HEK293T (cell line): ENCODE measurements at regions not wholly inside any gene's neighbourhood (a gene's known extent, or its start where the extent isn't known, plus 50 kb on each side); places are given as distances from the start of the nearest gene placed in this dataset.
"Not testable (repeated sequence)": the region's sequence is repeated elsewhere in the genome, so short reads cannot be mapped to it uniquely, and the experiment has no call there.

Experiments used
- FOXK2 ChIP-seq: fragments of 450-650 bp; IDR thresholded peaks from 2 replicates; pipeline ENCODE4 v1.6.1; 2016; ENCODE audit warnings: mild to moderate bottlenecking
- L3MBTL2 ChIP-seq: fragments of 450-650 bp; conservative IDR thresholded peaks from 2 replicates; pipeline ENCODE4 v1.6.1; 2016; ENCODE audit warnings: mild to moderate bottlenecking
- TARDBP ChIP-seq: fragments of 450-650 bp; IDR thresholded peaks from 2 replicates; pipeline ENCODE4 v1.6.1; 2016

DNA sequence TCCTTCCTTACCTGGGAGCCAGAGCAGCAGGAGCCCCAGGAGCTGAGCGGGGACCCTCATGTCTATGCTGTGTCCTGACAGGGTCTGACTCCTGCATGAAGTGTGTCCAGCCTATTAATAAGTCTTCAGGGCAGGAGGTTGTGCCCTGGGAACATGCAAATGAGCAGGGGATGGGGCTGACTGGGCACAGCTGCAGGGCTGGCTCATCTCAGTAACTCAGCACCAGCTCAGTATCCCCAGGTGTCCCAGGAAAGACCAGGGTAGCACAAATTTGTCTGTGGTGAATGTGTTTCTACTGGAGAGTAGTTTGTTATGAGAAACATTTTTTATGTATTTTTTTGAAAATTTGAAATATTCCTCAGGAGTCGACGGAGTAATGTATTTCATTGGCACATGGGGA, 301.3 kb downstream of the RPIA start:
- not testable (repeated sequence) for TF ChIP-seq FOXK2, TARDBP, L3MBTL2
